VCaP (cell line): ENCODE measurements at regions not wholly inside any gene's neighbourhood (a gene's known extent, or its start where the extent isn't known, plus 50 kb on each side); places are given as distances from the start of the nearest gene placed in this dataset.
"Not testable (repeated sequence)": the region's sequence is repeated elsewhere in the genome, so short reads cannot be mapped to it uniquely, and the experiment has no call there.

Source experiments
- H3K27ac ChIP-seq: fragments of 450-650 bp; 2 replicates; pipeline ENCODE4 v1.5.1; 2017
- CTCF ChIP-seq: fragments of 450-650 bp; conservative IDR thresholded peaks from 2 replicates; pipeline ENCODE4 v1.5.1; 2017; ENCODE audit warnings: mild to moderate bottlenecking, moderate library complexity

GRCh38 chr5:110957934-110958333 is 113.6 kb upstream of the TSLP start:
- no peak for TF ChIP-seq CTCF
- no peak overlapping the region for H3K27ac ChIP-seq

- no peak overlapping the region for H3K27ac ChIP-seq
- no peak for TF ChIP-seq CTCF
Observed at GRCh38 chr5:110963495-110963894, 108.0 kb upstream of the TSLP start.

GRCh38 chr5:110965773-110966581 is 105.5 kb upstream of the TSLP start:
- no peak overlapping the region for H3K27ac ChIP-seq
- no peak for TF ChIP-seq CTCF

- TF ChIP-seq CTCF, result no peak
- H3K27ac ChIP-seq, result no peak overlapping the region
Observed at GRCh38 chr5:110968246-110969005, 103.1 kb upstream of the TSLP start.

- H3K27ac ChIP-seq, result no peak overlapping the region
- TF ChIP-seq CTCF, result no peak
Observed at GRCh38 chr5:110969502-110969901, 102.0 kb upstream of the TSLP start.

- TF ChIP-seq CTCF, result no peak
- H3K27ac ChIP-seq, result no peak overlapping the region
Observed at GRCh38 chr5:110973510-110973909, 98.0 kb upstream of the TSLP start.

GRCh38 chr5:110977915-110978314 is 93.6 kb upstream of the TSLP start:
- no peak overlapping the region for H3K27ac ChIP-seq
- no peak for TF ChIP-seq CTCF

GRCh38 chr5:110985882-110986281 is 85.6 kb upstream of the TSLP start:
- H3K27ac ChIP-seq, result not testable (repeated sequence)

- H3K27ac ChIP-seq, result not testable (repeated sequence)
Observed at GRCh38 chr5:110987573-110987972, 83.9 kb upstream of the TSLP start.
